SK-N-MC (cell line): ENCODE measurements at regions not wholly inside any gene's neighbourhood (a gene's known extent, or its start where the extent isn't known, plus 50 kb on each side); places are given as distances from the start of the nearest gene placed in this dataset.

Experiments used
- DNase-seq: peaks from one replicate; pipeline ENCODE4 v3.0.0-alpha.2; 2011; ENCODE audit warnings: low read depth, low spot score
- H3K27ac ChIP-seq: fragments of 200-600 bp; sonication (generic); 2 replicates; pipeline ENCODE4 v1.5.1; 2016; ENCODE audit warnings: mixed run types
- H3K36me3 ChIP-seq: fragments of 200-600 bp; sonication (generic); 2 replicates; pipeline ENCODE4 v1.6.1; 2017; ENCODE audit warnings: antibody characterized with exemption, low read length, mixed read lengths; ENCODE audit not compliant: insufficient read depth
- H3K4me3 ChIP-seq: fragments of 200-600 bp; sonication (generic); 2 replicates; pipeline ENCODE4 v1.5.1; 2016
- H3K9ac ChIP-seq: fragments of 200-600 bp; sonication (generic); 2 replicates; pipeline ENCODE4 v1.8.0; 2017; ENCODE audit warnings: mixed run types, mixed read lengths; ENCODE audit not compliant: insufficient read length
- H3K9me3 ChIP-seq: fragments of 200-600 bp; sonication (generic); 2 replicates; pipeline ENCODE4 v1.6.1; 2017; ENCODE audit warnings: low read depth, mild to moderate bottlenecking, antibody characterized with exemption, low read length, moderate library complexity, mixed read lengths
- EZH2 ChIP-seq: fragments of 200-600 bp; sonication (generic); IDR thresholded peaks from one replicate; pipeline ENCODE4 v1.6.1; 2017; ENCODE audit warnings: antibody characterized with exemption
- FOXP2 ChIP-seq: optimal IDR thresholded peaks from 2 replicates; pipeline ENCODE3; 2011; ENCODE audit warnings: mild to moderate bottlenecking, moderate library complexity; ENCODE audit not compliant: insufficient read depth; ENCODE audit errors: extremely low read length, control extremely low read depth
- POLR2AphosphoS5 ChIP-seq: IDR thresholded peaks from 2 replicates; pipeline ENCODE4 v1.6.1; 2012; ENCODE audit warnings: mild to moderate bottlenecking, low read depth, low read length, borderline replicate concordance

- Histone ChIP-seq H3K9me3 (no peaks in the 10 kb centered on the region), H3K4me3 (no peak overlapping the region), H3K36me3 (no peaks in the 10 kb centered on the region), H3K27ac (no peak overlapping the region), H3K9ac (no peak overlapping the region)
- DNase-seq, result no peak
- no peak for TF ChIP-seq POLR2AphosphoS5
- no peak for TF ChIP-seq FOXP2
- TF ChIP-seq EZH2, result no peak
Observed at GRCh38 chr4:121551271-121551670, 145.5 kb downstream of the ANXA5 start.

- Histone ChIP-seq H3K9ac (no peak overlapping the region), H3K4me3 (no peak overlapping the region), H3K9me3 (no peaks in the 10 kb centered on the region), H3K27ac (no peak overlapping the region), H3K36me3 (no peaks in the 10 kb centered on the region)
- no peak for TF ChIP-seq EZH2
- TF ChIP-seq POLR2AphosphoS5, result no peak
- TF ChIP-seq FOXP2, result no peak
- DNase-seq, result no peak
Observed at GRCh38 chr4:121541696-121542095, 155.1 kb downstream of the ANXA5 start.

DNA sequence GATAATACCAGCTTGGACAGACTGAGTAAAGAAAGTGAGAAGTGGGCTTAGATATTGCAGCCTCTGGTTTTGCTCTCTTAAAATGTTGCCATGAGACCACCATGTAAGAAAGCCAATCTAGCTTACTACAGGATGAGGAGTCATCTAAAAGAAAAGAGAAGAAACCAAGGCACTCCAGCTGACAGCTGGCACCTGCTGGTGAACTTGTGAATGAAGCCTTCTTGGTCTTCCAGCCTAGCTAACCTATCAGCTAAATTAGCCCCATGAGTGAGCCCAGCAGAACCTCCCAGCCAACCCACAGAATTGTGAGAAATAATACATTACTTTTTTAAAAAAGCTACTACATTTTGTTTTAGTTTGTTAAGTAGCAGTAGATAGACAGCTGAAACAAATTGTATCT is 154.5 kb upstream of the QRFPR start:
- DNase-seq, result no peak
- Histone ChIP-seq H3K27ac (no peak overlapping the region), H3K9ac (no peak overlapping the region), H3K36me3 (no peaks in the 10 kb centered on the region), H3K9me3 (no peaks in the 10 kb centered on the region), H3K4me3 (no peak overlapping the region)
- TF ChIP-seq POLR2AphosphoS5 (no peak), FOXP2 (no peak), EZH2 (no peak)

- no peak overlapping the region for H3K27ac ChIP-seq
- no peaks in the 10 kb centered on the region for H3K9me3 ChIP-seq
- no peaks in the 10 kb centered on the region for H3K36me3 ChIP-seq
- H3K4me3 ChIP-seq, result no peak overlapping the region
- no peak for DNase-seq
- TF ChIP-seq EZH2, result no peak
- no peak for TF ChIP-seq FOXP2
- no peak for TF ChIP-seq POLR2AphosphoS5
- H3K9ac ChIP-seq, result no peak overlapping the region
Observed at GRCh38 chr4:121534187-121534586, 153.4 kb upstream of the QRFPR start.

DNA sequence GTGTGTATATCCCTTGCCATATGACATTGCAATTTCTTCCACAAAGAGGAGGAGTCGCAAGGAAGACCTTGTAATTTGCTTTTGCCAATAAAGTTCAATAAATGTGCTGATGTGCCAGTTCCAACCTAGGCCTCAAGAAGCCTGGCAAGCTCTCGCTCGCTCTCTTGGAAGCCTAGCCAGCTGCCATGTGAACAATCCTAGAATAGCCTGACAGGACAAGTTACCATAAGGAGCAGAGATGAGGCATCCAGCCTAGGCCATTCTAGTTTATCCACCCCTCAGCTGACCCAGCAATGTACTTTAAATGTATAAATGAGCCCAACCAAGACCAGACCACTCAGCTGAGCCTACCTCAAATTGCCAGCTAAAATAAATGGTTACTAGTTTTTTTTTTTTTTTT is 145.7 kb upstream of the QRFPR start:
- Histone ChIP-seq H3K27ac (no peak overlapping the region), H3K9ac (no peak overlapping the region), H3K4me3 (no peak overlapping the region), H3K36me3 (no peaks in the 10 kb centered on the region), H3K9me3 (no peaks in the 10 kb centered on the region)
- TF ChIP-seq FOXP2 (no peak), POLR2AphosphoS5 (no peak)
- DNase-seq, result no peak

DNA sequence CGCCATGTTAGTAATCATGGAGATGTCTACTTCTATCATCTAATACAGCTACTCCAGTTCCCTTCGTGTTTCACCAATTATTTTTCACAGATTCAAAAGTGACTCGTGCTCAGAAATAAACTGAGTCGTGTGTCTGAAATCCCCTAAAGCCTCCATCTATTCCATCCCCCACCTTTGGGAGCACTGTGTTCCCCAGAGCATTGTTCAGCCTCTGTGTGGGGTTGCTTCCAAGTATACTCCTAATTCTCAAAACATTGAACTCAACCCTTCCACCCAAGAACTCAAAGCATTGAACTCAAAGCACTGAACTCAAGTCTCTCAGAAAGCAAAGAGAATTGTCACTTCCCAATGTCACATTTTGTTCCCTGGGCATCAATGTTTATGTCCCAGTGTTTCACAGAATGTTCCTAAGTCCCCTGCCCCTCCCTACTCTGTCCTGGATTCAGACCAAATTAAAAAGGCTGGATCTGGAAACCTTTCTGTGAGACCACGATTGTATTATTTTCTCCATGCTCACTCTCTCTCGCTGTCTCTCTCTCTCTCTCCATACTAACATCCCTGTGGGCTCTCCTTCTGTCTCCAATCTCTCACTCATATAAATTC is 138.5 kb upstream of the QRFPR start:
- no peaks in the 10 kb centered on the region for H3K36me3 ChIP-seq
- no peak for DNase-seq
- no peak for TF ChIP-seq FOXP2

DNA sequence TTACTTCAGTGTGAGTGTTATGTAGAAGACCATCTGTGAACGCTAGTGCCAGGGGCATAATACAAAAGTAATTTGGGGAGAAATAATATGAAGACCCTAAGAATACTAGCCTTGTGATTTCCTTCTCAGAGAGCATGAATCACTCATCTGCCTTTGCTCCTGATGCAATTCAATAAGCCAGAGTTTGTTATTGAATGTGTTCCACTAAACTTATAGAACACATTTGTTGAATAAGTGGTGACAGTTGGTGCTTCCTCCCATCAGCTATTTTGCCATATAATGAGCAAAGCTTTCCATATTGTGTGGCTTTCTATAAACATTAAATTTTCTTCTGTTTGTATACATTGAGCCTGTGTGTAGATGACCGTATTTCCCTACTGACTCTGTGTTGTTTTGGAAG is 136.4 kb upstream of the QRFPR start:
- DNase-seq, result no peak
- TF ChIP-seq POLR2AphosphoS5 (no peak), EZH2 (no peak), FOXP2 (no peak)
- Histone ChIP-seq H3K9me3 (no peaks in the 10 kb centered on the region), H3K27ac (no peak overlapping the region), H3K9ac (no peak overlapping the region), H3K36me3 (no peaks in the 10 kb centered on the region), H3K4me3 (no peak overlapping the region)

More for the DNA sequence above, 138.5 kb upstream of the QRFPR start:
- Histone ChIP-seq H3K27ac (no peak overlapping the region), H3K9ac (no peak overlapping the region), H3K9me3 (no peaks in the 10 kb centered on the region), H3K4me3 (no peak overlapping the region)

GRCh38 chr4:121514443-121514842 is 133.6 kb upstream of the QRFPR start:
- H3K9me3 ChIP-seq, result no peaks in the 10 kb centered on the region
- no peaks in the 10 kb centered on the region for H3K36me3 ChIP-seq
- no peak overlapping the region for H3K27ac ChIP-seq
- no peak overlapping the region for H3K9ac ChIP-seq
- DNase-seq, result no peak
- no peak for TF ChIP-seq EZH2
- no peak for TF ChIP-seq FOXP2
- no peak for TF ChIP-seq POLR2AphosphoS5
- no peak overlapping the region for H3K4me3 ChIP-seq

- no peak overlapping the region for H3K4me3 ChIP-seq
- DNase-seq, result no peak
- H3K36me3 ChIP-seq, result no peaks in the 10 kb centered on the region
- no peak overlapping the region for H3K27ac ChIP-seq
- TF ChIP-seq EZH2 (no peak), FOXP2 (no peak)
- no peak overlapping the region for H3K9ac ChIP-seq
- no peaks in the 10 kb centered on the region for H3K9me3 ChIP-seq
Observed at GRCh38 chr4:121510341-121510874, 129.6 kb upstream of the QRFPR start.
